ENCODE measurements at regions not wholly inside any gene's neighbourhood (a gene's known extent, or its start where the extent isn't known, plus 50 kb on each side); places are given as distances from the start of the nearest gene placed in this dataset.

- TF ChIP-seq CTCF (IDR thresholded peaks at IDR 0.05) (no peak), POLR2AphosphoS5 (IDR thresholded peaks at IDR 0.05) (no peak)
Observed at GRCh38 chr12:91561301-91561957, 378.8 kb upstream of the DCN start.
